OCI-LY3 (cell line): ENCODE measurements at regions not wholly inside any gene's neighbourhood (a gene's known extent, or its start where the extent isn't known, plus 50 kb on each side); places are given as distances from the start of the nearest gene placed in this dataset.

ENCODE experiments used
- H2AFZ ChIP-seq: fragments of 200-600, 300-600 bp; shearing (Covaris generic); 2 replicates; pipeline ENCODE4 v1.6.0; 2014; ENCODE audit warnings: antibody characterized with exemption, low read depth, low read length
- H3K27ac ChIP-seq: fragments of 200-600, 300-600 bp; sonication (generic); 2 replicates; pipeline ENCODE4 v1.5.1; 2014; ENCODE audit warnings: mild to moderate bottlenecking, low read length, moderate library complexity, mixed read lengths
- H3K27me3 ChIP-seq: fragments of 200-600, 300-600 bp; sonication (generic); 2 replicates; pipeline ENCODE4 v1.6.1; 2014; ENCODE audit warnings: low read depth, low read length, mixed read lengths
- H3K36me3 ChIP-seq: fragments of 200-600, 300-600 bp; sonication (generic); replicated peaks from 2 replicates; pipeline ENCODE3; 2014; ENCODE audit warnings: low read depth, low read length, mixed read lengths
- H3K4me1 ChIP-seq: fragments of 300-600, 200-600 bp; sonication (generic); 2 replicates; pipeline ENCODE4 v1.6.1; 2014; ENCODE audit warnings: low read length, mixed read lengths
- H3K4me2 ChIP-seq: fragments of 200-600, 300-600 bp; sonication (generic); 2 replicates; pipeline ENCODE4 v1.6.1; 2014; ENCODE audit warnings: low read length, mixed read lengths
- H3K4me3 ChIP-seq: fragments of 300-600, 200-600 bp; sonication (generic); 2 replicates; pipeline ENCODE4 v1.5.1; 2014; ENCODE audit warnings: antibody characterized with exemption, mild to moderate bottlenecking, low read length, moderate library complexity
- H3K79me2 ChIP-seq: fragments of 300-600, 200-600 bp; shearing (Covaris generic); 2 replicates; pipeline ENCODE4 v1.6.1; 2014; ENCODE audit warnings: mild to moderate bottlenecking, low read length, mixed read lengths
- H3K9ac ChIP-seq: fragments of 300-600, 200-600 bp; shearing (Covaris generic); 2 replicates; pipeline ENCODE4 v1.6.0; 2014; ENCODE audit warnings: mild to moderate bottlenecking, low read length, moderate library complexity
- H3K9me3 ChIP-seq: fragments of 200-600, 300-600 bp; shearing (Covaris generic); 2 replicates; pipeline ENCODE4 v1.6.1; 2014; ENCODE audit warnings: low read length, mixed read lengths; ENCODE audit not compliant: insufficient read depth
- H4K20me1 ChIP-seq: fragments of 200-600, 300-600 bp; sonication (generic); 2 replicates; pipeline ENCODE4 v1.6.1; 2016; ENCODE audit warnings: low read length, mixed read lengths; ENCODE audit not compliant: insufficient read depth
- EZH2phosphoT487 ChIP-seq: fragments of 200-600 bp; shearing (Covaris generic); IDR thresholded peaks from 2 replicates; pipeline ENCODE4 v1.6.1; 2018; ENCODE audit warnings: antibody characterized with exemption, mixed run types, low read depth
- TF ChIP-seq, protein P1 (sequence below): fragments of 200-600, 300-600 bp; sonication (generic); IDR thresholded peaks from 2 replicates; pipeline ENCODE4 v1.5.1; 2014; ENCODE audit warnings: antibody characterized with exemption, low read length, low read depth

DNA sequence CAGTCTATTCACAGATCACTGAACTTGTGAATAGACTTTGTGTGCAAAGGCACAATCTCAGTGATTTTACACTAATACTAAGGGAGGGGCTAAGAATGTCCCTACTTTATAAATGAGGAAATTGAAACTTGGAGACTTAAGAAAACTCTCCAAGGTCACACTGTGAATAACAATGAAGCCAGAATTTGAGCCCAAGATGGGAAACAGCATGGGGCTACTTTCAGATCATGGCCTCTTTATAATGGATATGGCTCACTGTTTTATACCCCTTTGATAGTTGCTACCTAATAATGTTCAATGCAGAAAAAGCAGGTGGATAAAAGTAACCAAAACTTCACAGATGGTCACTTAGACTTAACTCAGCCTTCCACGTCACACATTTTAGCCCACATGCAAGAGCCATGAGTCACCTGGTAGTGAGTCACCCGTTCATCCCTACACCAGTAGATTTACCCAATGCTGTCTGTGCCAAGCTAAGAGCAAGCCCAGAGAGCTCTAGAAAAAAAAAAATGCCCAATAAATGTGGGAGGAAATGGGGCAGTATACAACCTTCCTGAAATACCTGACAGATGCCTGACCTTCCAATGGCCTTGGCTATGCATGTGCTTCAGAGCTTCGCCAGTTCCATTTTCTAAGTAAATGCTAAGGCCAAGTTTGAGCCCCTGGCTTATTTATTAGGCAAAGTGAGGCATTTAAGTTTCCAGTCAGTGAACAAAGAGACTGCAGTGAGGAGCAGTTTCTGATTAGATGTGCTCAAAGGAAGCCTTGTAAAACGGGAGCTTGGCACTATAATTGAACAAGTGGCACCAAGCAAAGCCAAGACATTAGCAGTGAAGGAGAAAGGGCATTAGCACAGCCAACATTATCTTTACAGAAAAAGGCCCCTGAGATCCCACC lies 219.7 kb downstream of the TMEM114 start:
- no peaks in the 10 kb centered on the region for H3K36me3 ChIP-seq
- H2AFZ ChIP-seq = no peak overlapping the region
- no peaks in the 10 kb centered on the region for H3K4me1 ChIP-seq
- H4K20me1 ChIP-seq = no peaks in the 10 kb centered on the region
- H3K9me3 ChIP-seq = no peaks in the 10 kb centered on the region
- no peak overlapping the region for H3K4me2 ChIP-seq
- no peak overlapping the region for H3K4me3 ChIP-seq
- H3K79me2 ChIP-seq = no peaks in the 10 kb centered on the region
- TF ChIP-seq, protein P1, sequence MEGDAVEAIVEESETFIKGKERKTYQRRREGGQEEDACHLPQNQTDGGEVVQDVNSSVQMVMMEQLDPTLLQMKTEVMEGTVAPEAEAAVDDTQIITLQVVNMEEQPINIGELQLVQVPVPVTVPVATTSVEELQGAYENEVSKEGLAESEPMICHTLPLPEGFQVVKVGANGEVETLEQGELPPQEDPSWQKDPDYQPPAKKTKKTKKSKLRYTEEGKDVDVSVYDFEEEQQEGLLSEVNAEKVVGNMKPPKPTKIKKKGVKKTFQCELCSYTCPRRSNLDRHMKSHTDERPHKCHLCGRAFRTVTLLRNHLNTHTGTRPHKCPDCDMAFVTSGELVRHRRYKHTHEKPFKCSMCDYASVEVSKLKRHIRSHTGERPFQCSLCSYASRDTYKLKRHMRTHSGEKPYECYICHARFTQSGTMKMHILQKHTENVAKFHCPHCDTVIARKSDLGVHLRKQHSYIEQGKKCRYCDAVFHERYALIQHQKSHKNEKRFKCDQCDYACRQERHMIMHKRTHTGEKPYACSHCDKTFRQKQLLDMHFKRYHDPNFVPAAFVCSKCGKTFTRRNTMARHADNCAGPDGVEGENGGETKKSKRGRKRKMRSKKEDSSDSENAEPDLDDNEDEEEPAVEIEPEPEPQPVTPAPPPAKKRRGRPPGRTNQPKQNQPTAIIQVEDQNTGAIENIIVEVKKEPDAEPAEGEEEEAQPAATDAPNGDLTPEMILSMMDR = no peak
- TF ChIP-seq EZH2phosphoT487 = no peak
- no peaks in the 10 kb centered on the region for H3K27me3 ChIP-seq
- H3K27ac ChIP-seq = no peak overlapping the region
- no peak overlapping the region for H3K9ac ChIP-seq

DNA sequence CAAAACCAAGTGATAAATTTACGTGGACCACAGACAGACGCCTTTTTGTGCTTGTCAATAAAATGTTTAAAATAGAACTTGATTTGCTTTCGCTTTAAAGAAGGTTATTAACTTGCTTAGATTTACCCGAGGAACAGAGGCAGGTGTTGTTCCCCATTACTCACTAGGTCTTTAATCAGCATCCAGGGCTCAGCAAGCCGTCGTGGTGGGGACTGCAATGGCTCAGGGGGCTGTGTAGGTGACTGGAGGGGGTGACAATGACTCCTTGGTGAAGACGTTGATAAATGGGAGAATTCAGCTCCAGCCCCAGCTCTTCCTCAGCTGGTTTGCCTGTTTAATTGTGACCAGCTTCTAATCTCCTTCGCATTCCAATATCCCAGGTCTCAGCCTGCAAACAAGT lies 231.4 kb downstream of the TMEM114 start:
- Histone ChIP-seq H3K4me3 (no peak overlapping the region), H3K9me3 (no peaks in the 10 kb centered on the region), H3K4me1 (no peaks in the 10 kb centered on the region), H3K27ac (no peak overlapping the region), H3K36me3 (no peaks in the 10 kb centered on the region), H2AFZ (no peak overlapping the region), H3K27me3 (0 out of 2 replicates have a peak, but pooled peaks cover 8% of the 10 kb centered on the region), H4K20me1 (no peaks in the 10 kb centered on the region), H3K79me2 (no peaks in the 10 kb centered on the region), H3K9ac (no peak overlapping the region), H3K4me2 (no peak overlapping the region)
- TF ChIP-seq, protein P1 = no peak
- no peak for TF ChIP-seq EZH2phosphoT487

DNA sequence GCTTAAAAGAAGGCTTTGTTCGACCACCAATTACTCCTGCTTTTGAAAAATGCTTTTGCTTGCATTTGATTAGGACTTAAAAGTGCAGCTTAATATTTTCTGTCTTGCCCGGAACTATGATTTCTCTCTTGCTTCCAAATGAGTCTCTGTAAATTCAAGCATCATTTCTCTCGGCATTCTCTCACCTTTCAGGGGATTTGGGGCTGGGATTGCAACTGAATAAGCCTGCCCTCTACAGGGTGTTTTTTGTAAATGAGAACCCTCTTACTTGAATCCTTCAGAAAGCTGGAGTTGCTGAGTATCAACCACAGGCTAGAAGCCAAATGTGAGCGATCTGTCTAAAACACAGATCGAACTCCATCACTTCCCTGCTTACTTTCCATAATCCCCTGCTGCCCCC lies 234.6 kb downstream of the TMEM114 start:
- Histone ChIP-seq H3K79me2 (no peaks in the 10 kb centered on the region), H3K27me3 (0 out of 2 replicates have a peak, but pooled peaks cover 8% of the 10 kb centered on the region), H2AFZ (no peak overlapping the region), H3K4me1 (no peaks in the 10 kb centered on the region), H3K4me3 (no peak overlapping the region), H4K20me1 (no peaks in the 10 kb centered on the region), H3K4me2 (no peak overlapping the region), H3K9me3 (no peaks in the 10 kb centered on the region), H3K27ac (no peak overlapping the region), H3K9ac (no peak overlapping the region), H3K36me3 (no peaks in the 10 kb centered on the region)
- TF ChIP-seq, protein P1 = peak; percentile 42
- TF ChIP-seq EZH2phosphoT487 = no peak

DNA sequence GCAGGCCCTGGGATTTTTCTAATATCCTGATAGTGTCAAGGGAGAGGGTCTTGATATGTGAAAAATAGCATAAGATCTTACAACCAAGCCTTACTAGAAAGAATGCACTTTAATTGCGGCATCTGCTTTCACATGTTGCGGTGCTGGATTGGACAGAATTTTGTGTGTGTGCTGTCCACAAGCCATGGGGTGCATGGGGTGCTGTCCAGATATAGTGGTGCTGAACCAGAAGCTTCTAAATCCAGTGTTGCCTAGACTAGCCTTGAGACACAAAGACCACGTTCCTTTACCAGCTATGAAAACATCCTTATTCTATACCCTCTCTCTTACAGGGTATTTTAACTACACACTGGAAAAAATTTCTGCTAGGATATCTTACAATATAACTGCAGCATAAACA lies 244.0 kb downstream of the TMEM114 start:
- H3K36me3 ChIP-seq = no peaks in the 10 kb centered on the region
- H3K27ac ChIP-seq = no peak overlapping the region
- no peak overlapping the region for H3K4me2 ChIP-seq
- TF ChIP-seq EZH2phosphoT487 = no peak
- TF ChIP-seq, protein P1 = no peak
- no peaks in the 10 kb centered on the region for H3K79me2 ChIP-seq
- H2AFZ ChIP-seq = no peak overlapping the region
- no peak overlapping the region for H3K4me3 ChIP-seq
- H3K9ac ChIP-seq = no peak overlapping the region
- H3K27me3 ChIP-seq = no peaks in the 10 kb centered on the region; the same call in 1 of the 2 replicates
- no peaks in the 10 kb centered on the region for H4K20me1 ChIP-seq
- no peaks in the 10 kb centered on the region for H3K4me1 ChIP-seq
- H3K9me3 ChIP-seq = no peaks in the 10 kb centered on the region
